Lower lobe of right lung (tissue), 2 donors: ENCODE measurements at regions not wholly inside any gene's neighbourhood (a gene's known extent, or its start where the extent isn't known, plus 50 kb on each side); places are given as distances from the start of the nearest gene placed in this dataset.
A peak's percentile ranks its signal among the peaks of the same experiment; 100 is the strongest.

Experiments used
- ATAC-seq, 2 donors: fragments of 200-7000 bp; cut with Tn5 transposase; one replicate each; pipeline ENCODE4 v1.9.1; 2020 to 2022; ENCODE audit warnings: mild to moderate bottlenecking in 2 of 2, moderate library complexity in 2 of 2
- DNase-seq: peaks from one replicate; pipeline ENCODE4 v3.0.0-alpha.2; 2020
- H3K27ac ChIP-seq: fragments of 200-600 bp; one replicate; pipeline ENCODE4 v1.8.0; 2022
- H3K27me3 ChIP-seq: fragments of 200-600 bp; one replicate; pipeline ENCODE4 v1.8.0; 2022; ENCODE audit warnings: low read depth
- H3K36me3 ChIP-seq: fragments of 200-600 bp; one replicate; pipeline ENCODE4 v1.8.0; 2022; ENCODE audit warnings: mild to moderate bottlenecking
- H3K4me1 ChIP-seq: fragments of 200-600 bp; one replicate; pipeline ENCODE4 v1.8.0; 2022
- H3K4me3 ChIP-seq: fragments of 200-600 bp; one replicate; pipeline ENCODE4 v1.8.0; 2022; ENCODE audit warnings: mild to moderate bottlenecking
- H3K9me3 ChIP-seq: fragments of 200-600 bp; one replicate; pipeline ENCODE4 v1.8.0; 2022
- intact Hi-C: fragments of 100-400 bp; cut with DNase I; formaldehyde crosslinking; loops from one replicate; pipeline ENCODE4 v1.11.0; 2022
- TF ChIP-seq, protein P1 (sequence below): fragments of 200-600 bp; IDR thresholded peaks from one replicate; pipeline ENCODE4 v1.8.0; 2022; ENCODE audit warnings: antibody characterized with exemption, mild to moderate bottlenecking
- donor health status: DM: no; HTN: yes; CAD: no; lungs with severe emphysema.

DNA sequence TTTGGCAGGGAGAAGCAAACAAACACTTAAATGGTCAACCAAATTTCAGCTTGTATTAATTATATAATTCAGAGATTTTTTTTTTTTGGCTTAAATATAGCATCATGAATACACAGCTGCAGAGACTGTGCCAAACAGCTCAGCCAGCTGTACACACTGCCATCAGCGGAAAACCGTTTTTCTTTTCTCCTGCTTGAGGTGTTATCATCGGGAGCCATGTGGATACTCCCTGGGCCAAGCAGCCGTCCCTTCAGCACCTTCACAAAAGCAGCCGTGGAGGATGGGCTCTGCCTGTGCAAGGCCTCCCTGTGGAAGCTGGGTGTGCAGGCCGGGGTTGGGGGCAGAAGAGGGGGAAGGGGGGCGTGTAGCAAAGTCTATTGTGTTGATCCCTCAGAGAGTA is 85.0 kb downstream of the NUF2 start:
- intact Hi-C loops, result no loop called here
- H3K4me1 ChIP-seq, result peaks cover 6% of the 10 kb centered on the region

DNA sequence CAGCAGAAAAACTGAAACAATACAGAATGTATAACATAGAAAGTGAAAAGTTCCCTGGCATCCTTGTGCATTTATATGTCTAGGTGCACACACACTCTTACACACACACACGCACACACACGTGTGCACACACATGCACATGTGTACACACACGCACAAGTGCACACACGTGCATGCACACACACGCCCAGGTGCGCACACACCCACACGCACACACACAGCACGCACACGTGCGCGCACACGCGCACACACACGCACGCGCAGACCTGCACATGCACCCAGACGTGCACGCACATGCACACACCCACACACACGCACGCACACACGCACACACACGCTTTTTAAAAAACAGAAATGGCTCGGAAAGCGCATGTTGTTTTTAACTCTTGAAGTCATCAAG is 86.5 kb downstream of the NUF2 start:
- no peak for DNase-seq
- intact Hi-C loops, result no loop called here

More for the DNA sequence above, 85.0 kb downstream of the NUF2 start:
- TF ChIP-seq, protein P1, sequence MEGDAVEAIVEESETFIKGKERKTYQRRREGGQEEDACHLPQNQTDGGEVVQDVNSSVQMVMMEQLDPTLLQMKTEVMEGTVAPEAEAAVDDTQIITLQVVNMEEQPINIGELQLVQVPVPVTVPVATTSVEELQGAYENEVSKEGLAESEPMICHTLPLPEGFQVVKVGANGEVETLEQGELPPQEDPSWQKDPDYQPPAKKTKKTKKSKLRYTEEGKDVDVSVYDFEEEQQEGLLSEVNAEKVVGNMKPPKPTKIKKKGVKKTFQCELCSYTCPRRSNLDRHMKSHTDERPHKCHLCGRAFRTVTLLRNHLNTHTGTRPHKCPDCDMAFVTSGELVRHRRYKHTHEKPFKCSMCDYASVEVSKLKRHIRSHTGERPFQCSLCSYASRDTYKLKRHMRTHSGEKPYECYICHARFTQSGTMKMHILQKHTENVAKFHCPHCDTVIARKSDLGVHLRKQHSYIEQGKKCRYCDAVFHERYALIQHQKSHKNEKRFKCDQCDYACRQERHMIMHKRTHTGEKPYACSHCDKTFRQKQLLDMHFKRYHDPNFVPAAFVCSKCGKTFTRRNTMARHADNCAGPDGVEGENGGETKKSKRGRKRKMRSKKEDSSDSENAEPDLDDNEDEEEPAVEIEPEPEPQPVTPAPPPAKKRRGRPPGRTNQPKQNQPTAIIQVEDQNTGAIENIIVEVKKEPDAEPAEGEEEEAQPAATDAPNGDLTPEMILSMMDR, result no peak
- Histone ChIP-seq H3K9me3 (no peaks in the 10 kb centered on the region), H3K36me3 (no peaks in the 10 kb centered on the region), H3K27me3 (no peaks in the 10 kb centered on the region), H3K4me3 (no peak overlapping the region), H3K27ac (no peak overlapping the region)
- DNase-seq, result no peak
- no peak for ATAC-seq

DNA sequence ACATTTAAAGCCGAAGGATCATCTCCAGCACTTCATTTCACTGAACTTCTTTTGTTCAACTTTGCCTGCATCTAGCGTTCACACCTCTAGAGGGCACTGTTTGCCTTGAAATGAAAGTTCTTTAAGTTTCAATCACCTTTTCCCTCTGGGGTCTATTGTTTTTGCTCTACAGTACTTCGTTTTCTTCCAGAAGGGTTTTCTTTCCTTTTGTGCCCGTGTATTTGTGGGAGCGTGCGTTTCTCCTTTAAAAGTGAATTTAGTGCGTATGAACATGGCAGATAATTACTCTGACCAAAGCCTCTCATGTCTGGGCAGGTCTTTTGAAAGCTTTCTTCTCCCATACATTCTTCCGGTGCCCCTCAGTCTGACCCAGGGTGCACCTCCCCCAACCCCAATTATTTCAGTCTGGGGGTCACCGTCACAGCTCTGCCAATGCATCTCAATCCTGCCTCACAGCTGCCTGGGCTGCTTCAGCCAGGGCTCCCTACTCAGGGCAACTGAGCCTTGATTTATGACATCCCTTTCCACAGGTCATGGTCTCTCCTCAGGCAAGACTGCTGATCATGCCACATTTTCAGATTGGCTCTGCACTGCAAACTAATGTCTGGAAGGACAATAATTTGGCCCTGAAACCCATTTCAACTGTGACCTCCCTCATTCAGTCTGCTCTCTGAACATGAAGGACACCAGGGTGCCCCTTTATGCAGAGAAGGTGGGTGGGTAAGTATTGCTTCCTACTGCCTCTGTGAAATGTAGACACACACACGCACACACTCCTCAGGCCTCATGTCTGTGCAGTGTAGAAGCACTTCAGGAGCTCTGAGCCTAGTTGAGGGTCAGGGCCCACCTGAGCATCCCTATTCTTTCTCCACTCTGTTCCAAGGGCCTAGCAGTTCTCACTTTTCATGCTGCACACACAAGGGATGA is 88.6 kb downstream of the NUF2 start:
- no peaks in the 10 kb centered on the region for H3K36me3 ChIP-seq
- TF ChIP-seq, protein P1, result peak; percentile 75
- ATAC-seq (peak; percentile 16 to 29), DNase-seq (no peak)
- no peak overlapping the region for H3K27ac ChIP-seq
- H3K27me3 ChIP-seq, result no peaks in the 10 kb centered on the region
- intact Hi-C loops, result no loop called here
- peaks cover 6% of the 10 kb centered on the region for H3K4me1 ChIP-seq
- no peak overlapping the region for H3K4me3 ChIP-seq
- no peaks in the 10 kb centered on the region for H3K9me3 ChIP-seq

More for the DNA sequence above, 86.5 kb downstream of the NUF2 start:
- no peaks in the 10 kb centered on the region for H3K27me3 ChIP-seq
- no peak overlapping the region for H3K4me3 ChIP-seq
- H3K36me3 ChIP-seq, result no peaks in the 10 kb centered on the region
- ATAC-seq, result no peak
- H3K9me3 ChIP-seq, result no peaks in the 10 kb centered on the region
- no peak overlapping the region for H3K27ac ChIP-seq
- peaks cover 6% of the 10 kb centered on the region for H3K4me1 ChIP-seq
- TF ChIP-seq, protein P1, result no peak

- no peak for ATAC-seq
- TF ChIP-seq, protein P1, result no peak
- Histone ChIP-seq H3K4me1 (peaks cover 6% of the 10 kb centered on the region), H3K9me3 (no peaks in the 10 kb centered on the region), H3K36me3 (no peaks in the 10 kb centered on the region), H3K27ac (no peak overlapping the region), H3K27me3 (no peaks in the 10 kb centered on the region), H3K4me3 (no peak overlapping the region)
- no peak for DNase-seq
- intact Hi-C loops, result no loop called here
These were observed 90.5 kb downstream of the NUF2 start for GRCh38 chr1:163412221-163412620.

DNA sequence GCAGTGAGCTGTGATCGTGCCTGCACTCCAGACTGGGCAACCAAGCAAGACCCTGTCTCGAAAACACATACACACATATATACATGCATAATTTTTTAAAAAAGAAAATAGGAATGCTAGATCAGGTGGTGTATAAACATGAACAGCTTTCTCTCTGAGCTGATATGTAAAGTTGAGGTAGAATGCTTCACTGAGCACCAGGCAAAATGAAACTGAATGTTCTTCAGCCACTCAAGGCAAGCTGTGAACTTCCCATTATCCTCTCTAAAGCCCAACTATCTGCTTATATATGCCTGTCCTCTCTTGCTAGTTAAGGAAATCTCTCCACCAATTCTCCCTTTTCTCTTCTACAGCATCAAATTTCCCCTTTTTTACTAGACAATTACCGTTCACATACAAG is 93.0 kb downstream of the NUF2 start:
- DNase-seq, result no peak
- Histone ChIP-seq H3K27me3 (no peaks in the 10 kb centered on the region), H3K27ac (no peak overlapping the region), H3K36me3 (no peaks in the 10 kb centered on the region), H3K4me3 (no peak overlapping the region), H3K9me3 (no peaks in the 10 kb centered on the region), H3K4me1 (peaks cover 6% of the 10 kb centered on the region)
- TF ChIP-seq, protein P1, result no peak
- no peak for ATAC-seq
- intact Hi-C loops, result no loop called here
